C4-2B (cell line): ENCODE measurements at regions not wholly inside any gene's neighbourhood (a gene's known extent, or its start where the extent isn't known, plus 50 kb on each side); places are given as distances from the start of the nearest gene placed in this dataset.

Experiments used
- ZFX ChIP-seq: fragments of 450-650 bp; IDR thresholded peaks from 2 replicates; pipeline ENCODE4 v1.6.1; 2017
- TF ChIP-seq, protein P1 (sequence below): fragments of 450-650 bp; conservative IDR thresholded peaks from 2 replicates; pipeline ENCODE4 v1.5.1; 2017; ENCODE audit warnings: mild to moderate bottlenecking

DNA sequence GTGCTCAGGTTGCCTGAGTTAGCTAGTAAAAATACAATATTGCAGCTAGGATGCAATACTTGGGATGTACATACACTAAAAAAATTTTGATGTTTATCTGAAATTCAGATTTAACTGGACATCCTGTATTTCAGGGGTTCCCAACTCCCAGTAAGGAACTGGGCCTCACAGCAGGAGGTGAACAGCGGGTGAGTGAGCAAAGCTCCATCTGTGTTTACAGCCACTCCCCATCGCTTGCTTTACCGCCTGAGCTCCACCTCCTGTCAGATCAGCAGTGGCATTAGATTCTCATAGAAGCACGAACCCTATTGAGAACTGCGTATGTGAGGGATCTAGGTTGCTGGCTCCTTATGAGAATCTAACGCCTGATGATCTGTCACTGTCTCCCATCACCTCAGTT lies 285.1 kb upstream of the PROK2 start:
- TF ChIP-seq, protein P1, sequence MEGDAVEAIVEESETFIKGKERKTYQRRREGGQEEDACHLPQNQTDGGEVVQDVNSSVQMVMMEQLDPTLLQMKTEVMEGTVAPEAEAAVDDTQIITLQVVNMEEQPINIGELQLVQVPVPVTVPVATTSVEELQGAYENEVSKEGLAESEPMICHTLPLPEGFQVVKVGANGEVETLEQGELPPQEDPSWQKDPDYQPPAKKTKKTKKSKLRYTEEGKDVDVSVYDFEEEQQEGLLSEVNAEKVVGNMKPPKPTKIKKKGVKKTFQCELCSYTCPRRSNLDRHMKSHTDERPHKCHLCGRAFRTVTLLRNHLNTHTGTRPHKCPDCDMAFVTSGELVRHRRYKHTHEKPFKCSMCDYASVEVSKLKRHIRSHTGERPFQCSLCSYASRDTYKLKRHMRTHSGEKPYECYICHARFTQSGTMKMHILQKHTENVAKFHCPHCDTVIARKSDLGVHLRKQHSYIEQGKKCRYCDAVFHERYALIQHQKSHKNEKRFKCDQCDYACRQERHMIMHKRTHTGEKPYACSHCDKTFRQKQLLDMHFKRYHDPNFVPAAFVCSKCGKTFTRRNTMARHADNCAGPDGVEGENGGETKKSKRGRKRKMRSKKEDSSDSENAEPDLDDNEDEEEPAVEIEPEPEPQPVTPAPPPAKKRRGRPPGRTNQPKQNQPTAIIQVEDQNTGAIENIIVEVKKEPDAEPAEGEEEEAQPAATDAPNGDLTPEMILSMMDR, result no peak
- TF ChIP-seq ZFX, result no peak
